ENCODE measurements at regions not wholly inside any gene's neighbourhood (a gene's known extent, or its start where the extent isn't known, plus 50 kb on each side); places are given as distances from the start of the nearest gene placed in this dataset.
"Not testable (repeated sequence)": the region's sequence is repeated elsewhere in the genome, so short reads cannot be mapped to it uniquely, and the experiment has no call there.

DNA sequence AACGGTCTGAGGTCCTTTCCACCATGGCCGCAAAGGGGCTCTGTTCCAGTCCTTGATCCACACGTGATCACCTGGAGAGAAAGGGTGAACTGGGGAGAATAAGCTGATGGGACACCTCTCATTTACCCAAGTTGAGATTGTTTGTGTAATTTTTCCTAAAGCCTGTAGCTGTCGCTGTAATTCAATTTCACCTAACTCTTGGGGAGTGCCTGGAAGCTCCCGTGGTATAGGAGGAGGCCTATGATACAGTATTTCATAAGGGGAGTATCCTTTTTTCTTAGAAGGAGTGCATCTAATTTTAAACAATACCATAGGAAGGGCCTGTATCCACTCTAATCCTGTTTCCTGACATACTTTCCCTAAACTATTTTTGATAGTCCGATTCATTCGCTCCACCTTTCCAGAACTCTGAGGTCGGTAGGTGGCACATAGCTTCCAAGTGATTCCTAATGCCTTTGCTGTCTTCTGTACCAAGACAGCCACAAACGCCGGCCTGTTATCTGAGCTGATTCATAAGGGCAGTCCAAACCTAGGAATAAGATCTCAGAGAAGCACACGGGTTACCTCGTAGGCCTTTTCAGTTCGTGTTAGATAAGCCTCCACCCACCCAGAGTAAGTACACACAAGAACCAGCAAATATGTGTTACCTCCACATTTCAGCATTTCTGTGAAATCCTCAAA is 78.9 kb upstream of the VEPH1 start:
- not testable (repeated sequence) for DNase-seq (ENCODE audit: low spot score)

DNA sequence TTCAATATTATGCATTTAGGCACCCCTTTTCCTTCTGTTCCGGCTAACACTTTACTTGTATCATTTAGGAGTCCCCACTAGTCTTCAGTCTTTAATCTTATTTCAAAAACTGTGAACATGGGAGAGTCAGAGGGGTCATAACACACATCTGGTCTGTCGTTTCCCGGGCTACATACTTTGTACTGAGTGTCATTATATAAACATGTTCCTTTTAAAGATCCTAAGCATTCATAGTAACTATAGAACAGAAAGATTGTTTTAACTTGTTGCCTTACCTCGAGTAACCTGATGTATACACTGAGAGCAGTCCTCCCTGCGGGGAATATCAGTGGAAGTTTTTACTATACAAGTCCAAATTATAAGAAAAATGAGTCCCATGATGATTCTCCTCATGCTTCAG is 78.2 kb upstream of the VEPH1 start:
- DNase-seq (ENCODE audit: low spot score): no peak

DNA sequence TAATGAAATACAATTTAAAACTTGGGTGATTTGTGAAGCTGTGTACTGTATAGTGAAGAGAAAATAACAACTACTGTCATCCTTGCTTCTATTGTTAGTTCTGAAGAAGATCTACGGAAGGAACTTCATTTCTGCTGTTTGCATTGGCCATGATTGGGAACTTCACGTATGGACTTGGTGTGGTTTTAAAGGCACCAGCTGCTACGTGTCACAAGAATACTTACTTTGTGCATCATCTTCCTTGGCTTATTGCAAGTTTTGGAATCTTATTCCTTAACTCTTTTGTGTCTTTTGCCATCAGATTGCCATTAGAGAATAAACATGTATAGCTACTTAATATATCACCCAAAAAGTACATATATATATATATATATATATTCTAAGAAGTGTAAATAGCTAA is 75.0 kb upstream of the VEPH1 start:
- DNase-seq (ENCODE audit: low spot score): no peak

DNA sequence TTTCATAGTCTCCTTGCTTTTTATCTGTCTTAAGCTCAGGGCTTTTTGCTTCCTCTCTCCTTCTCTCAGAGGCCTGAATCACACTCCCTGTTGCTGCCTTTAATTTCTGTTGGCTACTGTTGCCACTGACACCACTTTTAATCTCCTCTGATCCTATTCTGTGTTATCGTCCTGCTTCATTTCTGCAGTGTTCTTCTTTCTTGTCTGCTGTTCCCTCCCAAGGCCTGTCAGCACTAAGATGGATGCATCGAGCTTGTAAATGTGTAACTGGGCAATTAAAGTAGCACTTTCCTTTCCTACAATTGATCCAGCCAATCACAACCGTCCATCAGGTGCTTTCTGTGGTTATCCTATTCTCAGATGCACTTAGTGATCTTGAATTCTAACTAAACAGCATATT is 71.3 kb upstream of the VEPH1 start:
- no peak for DNase-seq (ENCODE audit: low spot score)

DNA sequence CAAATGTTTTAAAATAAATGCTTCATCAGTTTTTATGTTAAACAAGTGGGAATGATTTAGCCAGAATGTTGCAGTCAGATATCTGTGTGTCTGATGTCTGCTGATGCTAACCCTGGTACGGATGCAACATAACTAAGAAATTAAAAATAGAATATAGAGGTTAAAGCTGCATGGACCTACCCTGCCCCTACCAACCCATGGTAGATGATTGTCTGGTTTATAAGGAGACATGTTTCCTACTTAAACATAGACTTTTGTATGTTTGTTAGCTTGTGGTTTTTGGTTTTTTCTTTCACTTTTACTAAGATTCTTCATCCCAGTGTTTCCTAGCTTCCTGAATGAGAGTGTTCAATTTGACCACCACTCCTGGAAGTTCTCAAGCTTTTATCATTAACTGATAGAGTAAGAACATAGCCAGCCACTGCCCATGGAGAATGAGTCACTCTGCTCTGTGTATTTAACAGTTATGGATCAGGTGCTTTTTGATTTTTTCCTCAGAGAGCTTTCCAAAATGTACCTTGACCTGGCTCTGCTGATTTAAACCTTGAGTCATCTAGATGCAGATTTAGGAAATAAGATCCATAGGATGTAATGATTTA is 70.7 kb upstream of the VEPH1 start:
- no peak for DNase-seq (ENCODE audit: low spot score)

DNA sequence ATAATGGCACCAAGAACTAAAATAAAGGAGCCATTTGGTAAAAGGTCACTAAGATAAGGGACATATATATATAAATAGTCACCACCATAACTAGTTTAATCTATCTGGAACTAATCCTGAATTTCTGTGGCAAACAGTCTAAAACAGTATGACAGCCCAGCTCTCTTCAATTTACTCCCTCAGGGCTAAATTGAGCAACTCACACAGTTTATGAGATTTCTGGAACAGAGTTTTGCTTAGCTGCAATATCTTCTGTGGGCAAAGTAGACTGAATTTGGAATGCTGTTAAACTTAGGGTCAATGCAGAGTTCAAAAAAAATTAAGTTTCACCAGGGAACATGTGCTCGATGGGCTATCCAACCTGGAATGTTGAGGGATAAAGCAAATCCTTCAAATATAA is 70.1 kb upstream of the VEPH1 start:
- DNase-seq (ENCODE audit: low spot score): no peak

DNA sequence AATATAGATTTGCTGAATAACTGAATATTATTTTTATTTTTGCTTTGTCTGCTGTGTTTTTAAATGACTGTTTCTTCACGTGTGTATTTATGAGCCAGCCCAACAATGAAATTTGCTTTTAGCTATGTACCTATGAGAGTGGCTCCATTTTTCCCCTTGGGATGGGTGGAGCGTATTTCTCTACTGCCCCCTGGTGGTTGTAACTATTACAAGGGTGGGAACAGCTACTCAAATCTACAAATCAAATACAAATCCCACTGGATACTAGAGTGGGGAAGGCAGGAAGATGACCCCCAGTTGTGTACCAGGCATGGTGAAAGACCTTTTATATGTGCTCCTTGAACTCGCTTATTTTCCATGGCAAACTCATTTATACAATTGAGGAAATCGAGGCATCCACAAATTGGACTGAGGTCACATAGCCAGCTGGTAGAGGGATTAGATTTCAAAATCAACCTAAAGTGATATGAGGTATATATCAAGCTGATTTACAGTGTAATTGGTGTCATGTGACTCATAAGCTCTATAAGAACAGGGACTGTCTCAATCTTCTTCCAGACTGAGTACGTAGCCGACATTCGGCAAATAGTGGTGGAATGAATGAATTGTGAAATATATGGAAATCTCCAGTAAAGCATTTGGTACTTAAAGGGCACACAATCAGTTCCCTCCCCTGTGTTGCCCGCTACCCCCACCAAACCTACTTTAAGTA is 69.5 kb upstream of the VEPH1 start:
- peak; percentile 73 for DNase-seq (ENCODE audit: low spot score)

DNA sequence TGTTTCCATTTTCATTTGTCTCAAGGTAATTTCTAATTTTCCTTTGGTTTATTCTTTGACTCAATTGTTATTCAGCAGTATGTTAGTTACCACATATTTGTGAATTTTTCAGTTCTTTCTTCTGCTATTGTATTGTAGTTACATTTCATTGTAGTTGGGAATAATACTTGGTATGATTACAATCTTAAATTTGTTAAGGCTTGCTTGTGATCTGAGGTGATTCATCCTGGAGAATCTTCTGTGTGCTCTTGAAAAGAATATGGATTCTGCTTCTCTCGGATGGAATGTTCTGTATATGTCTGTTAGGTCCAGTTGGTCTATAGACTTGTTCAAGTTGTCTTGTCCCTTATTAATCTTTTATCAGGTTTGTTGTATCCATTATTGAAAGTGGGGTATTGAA is 63.4 kb upstream of the VEPH1 start:
- no peak for DNase-seq (ENCODE audit: low spot score)

DNA sequence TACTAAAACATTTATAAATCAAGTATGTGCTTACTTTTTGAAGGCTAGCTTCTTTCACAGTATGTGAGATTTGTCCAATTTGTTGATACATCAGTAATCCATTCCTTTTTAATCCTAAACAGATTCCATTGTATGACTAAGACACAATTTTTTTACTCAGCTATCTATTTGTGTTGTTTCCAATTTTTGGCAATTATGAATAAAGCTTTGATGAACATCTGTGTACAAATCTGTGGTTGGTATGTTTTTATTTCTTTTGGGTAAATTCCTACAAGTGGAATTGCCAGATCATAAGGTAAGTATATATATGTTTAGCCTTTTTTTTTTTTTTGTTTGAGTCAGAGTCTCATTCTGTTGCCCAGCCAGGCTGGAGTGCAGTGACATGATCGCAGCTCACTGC is 56.2 kb upstream of the VEPH1 start:
- no peak for DNase-seq (ENCODE audit: low spot score)

Data from iPS-NIHi11 (cell line).